HG02798 (cell line): ENCODE measurements at regions not wholly inside any gene's neighbourhood (a gene's known extent, or its start where the extent isn't known, plus 50 kb on each side); places are given as distances from the start of the nearest gene placed in this dataset.

Experiments
- ATAC-seq: cut with Tn5 transposase; IDR thresholded peaks from one replicate; pipeline ENCODE4 v1.9.1; 2021; ENCODE audit warnings: mild to moderate bottlenecking; ENCODE audit not compliant: unreplicated experiment, poor library complexity

DNA sequence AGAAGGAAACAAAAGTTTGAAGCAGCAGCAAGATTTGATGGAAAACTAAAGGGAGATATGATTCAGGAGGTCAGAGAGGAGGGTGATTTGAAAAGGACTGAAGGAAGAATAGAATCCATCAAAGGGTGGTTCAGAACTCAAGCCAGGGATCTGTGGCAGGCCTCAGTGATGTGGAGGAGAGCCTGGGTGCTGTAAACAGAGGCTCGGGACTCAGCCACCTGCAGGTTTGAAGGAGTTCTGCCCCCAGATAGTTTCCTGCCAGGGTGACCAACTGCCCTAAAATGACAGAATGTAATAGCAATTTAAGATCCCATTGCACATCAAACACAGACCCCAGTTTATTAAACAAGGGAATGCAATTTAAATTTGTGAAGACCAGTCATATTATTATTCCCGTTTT, 204.0 kb upstream of the FAT1 start:
- ATAC-seq: no peak

- no peak for ATAC-seq
These were observed 206.4 kb upstream of the FAT1 start for GRCh38 chr4:186930024-186930423.

- no peak for ATAC-seq
These were observed 207.9 kb upstream of the FAT1 start for GRCh38 chr4:186931519-186931918.

- no peak for ATAC-seq
These were observed 208.5 kb upstream of the FAT1 start for GRCh38 chr4:186932196-186932595.

DNA sequence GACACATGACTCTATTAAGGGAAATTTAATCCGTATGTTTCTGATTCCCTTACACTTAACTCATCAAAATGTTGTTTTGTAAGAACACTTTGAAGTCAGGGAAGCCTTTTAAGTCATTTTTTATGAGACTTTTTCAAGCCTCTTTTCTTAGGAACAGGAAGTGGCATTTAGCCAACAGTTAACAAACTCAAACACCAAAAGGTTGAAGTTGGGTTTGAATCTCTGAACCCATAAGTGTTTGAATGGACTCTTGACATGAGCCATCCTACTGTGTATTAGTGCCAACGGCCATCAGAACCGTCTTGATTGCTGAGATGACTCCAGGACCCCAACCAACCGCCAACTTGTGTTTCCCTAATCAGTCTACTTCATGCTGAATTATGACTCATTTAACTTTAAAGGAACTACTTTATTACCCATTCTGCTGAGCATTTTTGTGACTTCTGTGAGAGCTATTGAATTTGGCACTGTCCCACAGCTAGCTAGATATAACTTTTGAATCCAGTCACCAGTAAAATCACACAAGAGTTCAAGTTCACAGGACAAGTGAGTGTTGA, 209.1 kb upstream of the FAT1 start:
- ATAC-seq: no peak

DNA sequence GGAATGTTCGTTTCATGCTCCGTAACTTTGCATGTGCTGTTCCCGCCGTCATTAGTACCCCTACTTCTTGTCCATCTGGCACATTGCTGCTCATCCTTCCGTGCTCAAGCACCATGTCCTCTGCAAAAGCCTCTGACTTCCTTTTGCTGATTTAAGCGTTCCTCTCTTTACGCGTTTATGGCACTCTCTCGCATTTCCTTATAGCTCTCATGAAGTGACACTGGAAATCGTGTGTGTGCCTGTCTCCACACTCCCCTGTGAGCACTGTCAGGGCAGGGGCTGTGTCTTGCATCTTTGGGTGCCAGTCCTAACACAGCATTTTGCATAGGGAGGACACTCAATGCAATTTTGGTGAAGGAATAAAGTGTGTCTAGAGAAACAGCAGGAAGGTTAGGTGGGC, 210.6 kb upstream of the FAT1 start:
- no peak for ATAC-seq

DNA sequence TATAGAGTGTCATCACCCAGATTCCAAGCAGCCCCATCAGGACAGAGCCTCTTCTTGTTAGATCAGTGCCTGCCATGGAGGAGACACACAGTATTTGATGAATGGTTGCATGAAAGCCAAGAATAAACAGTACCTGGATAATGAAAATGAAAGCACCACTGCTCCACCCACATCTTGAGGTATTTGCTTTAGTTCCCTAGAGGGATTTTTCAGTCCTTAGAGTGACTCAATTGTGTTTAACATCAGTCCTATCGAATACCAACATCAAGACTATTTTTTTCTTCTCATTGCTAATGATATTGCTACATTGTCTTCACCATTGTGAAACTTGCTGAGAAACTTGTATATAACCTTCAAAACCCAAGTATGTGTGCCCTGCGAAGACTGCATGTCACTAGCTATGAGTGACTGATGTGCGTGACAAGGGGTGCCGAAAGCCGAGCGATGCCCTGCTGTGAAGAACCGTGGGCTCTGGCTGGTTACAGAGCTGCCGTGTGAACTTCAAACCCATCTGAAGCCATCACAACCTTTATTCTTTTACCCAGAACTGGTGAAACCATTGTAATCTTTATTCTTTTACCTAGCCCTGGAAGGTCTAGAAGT, 211.3 kb upstream of the FAT1 start:
- ATAC-seq: no peak

DNA sequence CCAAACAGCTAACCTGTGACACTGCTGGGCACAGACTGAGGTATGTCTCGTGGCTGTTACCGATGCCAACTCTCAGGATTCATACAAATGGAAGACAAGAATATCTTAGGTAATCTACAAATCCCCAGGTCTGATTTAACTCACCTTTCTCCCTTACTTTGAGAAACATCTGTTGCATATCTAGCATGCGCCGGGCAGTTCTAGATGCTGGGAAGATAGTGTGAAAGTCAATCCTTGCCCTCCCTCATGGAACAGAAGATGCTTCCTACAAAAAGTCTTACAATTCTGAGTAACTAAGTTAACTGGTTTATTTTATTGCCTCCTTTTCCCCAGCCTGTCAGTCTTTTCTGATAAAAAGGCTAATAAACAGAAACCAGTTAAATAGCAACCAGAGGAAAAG, 212.2 kb upstream of the FAT1 start:
- ATAC-seq: no peak

GRCh38 chr4:186936496-186937375, 213.1 kb upstream of the FAT1 start:
- ATAC-seq: no peak

GRCh38 chr4:186939226-186939625, 215.6 kb upstream of the FAT1 start:
- no peak for ATAC-seq

DNA sequence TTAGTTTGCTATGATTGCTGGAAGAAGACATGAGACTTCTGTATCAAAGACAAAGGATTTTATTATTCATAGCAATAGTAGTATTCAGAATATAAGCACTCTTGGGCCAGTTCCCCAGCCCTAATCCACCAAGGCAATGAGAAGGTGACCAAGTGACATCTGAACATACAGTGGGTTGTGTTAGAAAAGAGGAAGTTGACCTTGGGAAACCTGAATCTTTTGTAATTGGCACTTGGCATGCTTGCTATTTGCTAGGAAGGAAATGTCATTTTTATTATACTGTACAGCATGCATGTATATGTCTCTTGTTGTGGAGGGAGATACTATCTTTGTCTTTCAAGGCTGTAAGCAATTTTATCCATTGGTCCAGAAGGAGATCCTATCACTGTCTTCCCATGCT, 216.1 kb upstream of the FAT1 start:
- no peak for ATAC-seq

- ATAC-seq: no peak
These were observed 216.8 kb upstream of the FAT1 start for GRCh38 chr4:186940476-186940875.

GRCh38 chr4:186942758-186943377, 219.2 kb upstream of the FAT1 start:
- no peak for ATAC-seq

DNA sequence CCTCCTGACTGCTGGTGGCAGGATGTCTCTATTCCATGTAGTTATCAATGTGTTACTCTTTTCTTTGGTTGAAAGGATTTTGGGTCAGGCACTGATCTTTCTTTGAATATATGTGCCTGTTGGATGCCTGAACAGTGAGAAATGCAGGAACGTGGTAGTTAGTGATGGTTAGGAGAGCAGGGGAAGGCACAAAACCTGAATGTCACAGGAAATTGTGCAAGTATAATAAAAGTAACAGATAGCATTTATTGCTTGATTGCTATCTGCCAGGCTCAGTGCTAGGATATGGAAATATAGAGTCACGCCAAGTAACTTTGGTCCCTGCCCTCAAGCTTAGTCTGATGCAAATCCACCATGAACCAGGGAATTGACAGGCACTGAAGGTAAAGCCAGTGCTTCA, 219.8 kb upstream of the FAT1 start:
- no peak for ATAC-seq

- no peak for ATAC-seq
These were observed 222.5 kb upstream of the FAT1 start for GRCh38 chr4:186946136-186946535.

DNA sequence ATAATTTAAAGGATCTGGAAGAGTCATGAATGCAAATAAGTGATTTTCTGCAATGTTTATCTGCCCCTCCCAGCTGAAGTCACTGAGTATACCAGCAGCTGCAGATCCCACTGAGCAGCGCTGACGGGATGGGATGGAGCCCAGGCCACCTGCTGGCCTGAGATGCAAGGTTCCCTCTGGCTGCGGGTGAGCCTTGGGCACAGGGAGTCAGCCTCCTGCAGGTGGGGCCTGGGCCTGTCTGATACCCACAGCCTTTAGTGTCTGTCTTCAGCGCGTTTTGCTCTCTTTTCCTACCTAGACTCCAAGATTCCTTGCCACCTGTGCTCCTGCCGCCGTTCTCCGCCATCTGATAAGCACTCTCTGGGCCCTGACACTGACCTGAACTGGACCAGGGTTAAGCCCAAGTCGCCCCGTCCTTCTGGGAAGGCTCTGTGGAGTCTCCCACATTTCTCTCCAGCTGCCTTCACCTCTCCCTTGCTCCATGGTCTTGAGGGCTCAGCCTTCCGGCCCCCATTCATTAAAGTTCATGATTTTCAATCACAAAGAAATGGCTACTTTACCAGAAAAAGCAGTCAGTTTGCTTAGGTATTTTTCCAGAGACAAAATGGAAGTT, 223.1 kb upstream of the FAT1 start:
- no peak for ATAC-seq

DNA sequence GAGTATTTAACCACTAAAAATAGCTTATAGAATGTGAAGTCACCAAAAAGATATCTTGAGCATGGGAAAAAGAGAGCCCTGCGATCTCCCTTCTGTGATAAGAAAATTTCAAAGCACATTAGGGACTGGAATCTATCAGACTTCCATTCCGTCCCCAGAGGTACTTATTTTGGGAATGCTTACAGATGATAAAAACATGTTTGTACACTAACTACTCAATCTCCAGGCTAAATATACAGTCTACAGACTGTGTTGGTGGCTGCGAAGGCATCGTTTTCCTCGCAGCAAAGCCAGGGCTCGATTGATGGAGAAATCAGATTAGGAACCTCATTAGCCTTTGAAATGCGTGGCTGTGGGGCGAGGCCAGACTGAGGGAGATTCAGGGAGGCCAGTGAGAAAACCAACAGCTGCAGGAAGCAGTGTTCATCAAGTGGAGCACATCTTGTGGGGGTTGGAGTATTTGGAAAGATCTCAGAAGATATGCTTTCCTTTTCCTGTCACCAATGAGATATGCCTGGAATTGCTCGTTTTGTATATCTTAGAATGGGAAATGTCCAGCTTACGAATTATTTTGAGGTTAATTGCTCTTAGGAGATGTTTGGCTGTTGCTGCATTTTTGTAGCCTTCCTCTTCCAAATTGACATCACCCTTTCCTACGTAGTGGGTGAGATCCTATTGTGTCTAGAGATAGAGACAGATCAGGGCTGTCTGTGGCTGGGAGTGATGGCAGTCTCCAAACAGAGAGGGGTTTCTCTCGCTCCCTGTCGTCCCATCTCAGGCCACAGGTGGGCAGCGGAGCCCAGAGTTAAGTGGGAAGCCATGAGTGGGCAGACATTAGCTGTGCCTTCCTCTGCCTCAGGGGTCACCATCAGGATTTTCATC, 224.9 kb upstream of the FAT1 start:
- ATAC-seq: no peak

- ATAC-seq: no peak
These were observed 226.2 kb upstream of the FAT1 start for GRCh38 chr4:186949847-186950246.

DNA sequence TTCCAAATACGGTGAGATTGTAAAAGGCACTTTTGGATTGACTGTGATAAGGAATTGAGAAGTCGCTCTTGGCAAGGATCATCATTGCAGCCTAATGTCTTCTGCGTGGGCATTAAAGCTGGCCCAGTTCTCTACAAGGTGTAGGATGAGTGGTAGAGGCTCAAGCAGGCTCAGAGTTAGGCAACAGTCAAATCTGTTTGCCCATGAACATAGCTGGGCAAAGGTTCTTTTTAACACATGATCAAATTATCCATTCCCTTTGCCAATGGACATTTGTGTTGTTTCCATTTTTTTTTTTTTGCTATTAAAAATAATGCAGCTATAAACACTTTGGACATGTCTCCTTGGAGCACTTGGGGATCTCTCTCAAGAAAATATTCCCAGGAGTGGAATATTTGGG, 229.1 kb upstream of the FAT1 start:
- ATAC-seq: no peak
